Neural progenitor cell (in vitro differentiated cells): ENCODE measurements at regions not wholly inside any gene's neighbourhood (a gene's known extent, or its start where the extent isn't known, plus 50 kb on each side); places are given as distances from the start of the nearest gene placed in this dataset.

Experiments used
- DNase-seq: peaks from one replicate; pipeline ENCODE4 v3.0.0-alpha.2; 2016; ENCODE audit warnings: low spot score
- H2AFZ ChIP-seq: fragments of 200-600 bp; sonication (generic); replicated peaks from 2 replicates; pipeline ENCODE4 v1.6.1; 2016; ENCODE audit warnings: antibody characterized with exemption
- H3F3A ChIP-seq: fragments of 200-600 bp; sonication (generic); 2 replicates; pipeline ENCODE4 v1.6.1; 2016; ENCODE audit warnings: antibody characterized with exemption, low read depth
- H3K27ac ChIP-seq: fragments of 200-600 bp; sonication (generic); 2 replicates; pipeline ENCODE4 v1.5.1; 2016; ENCODE audit warnings: mild to moderate bottlenecking
- H3K27me3 ChIP-seq: fragments of 200-600 bp; sonication (generic); 2 replicates; pipeline ENCODE4 v1.6.1; 2016; ENCODE audit warnings: mild to moderate bottlenecking, moderate library complexity
- H3K36me3 ChIP-seq: fragments of 200-600 bp; sonication (generic); 2 replicates; pipeline ENCODE4 v1.5.1; 2016
- H3K4me1 ChIP-seq: fragments of 200-600 bp; sonication (generic); 2 replicates; pipeline ENCODE4 v1.6.1; 2016; ENCODE audit warnings: mixed run types
- H3K4me2 ChIP-seq: fragments of 200-600 bp; sonication (generic); 2 replicates; pipeline ENCODE4 v1.6.1; 2016
- H3K4me3 ChIP-seq: fragments of 200-600 bp; sonication (generic); 2 replicates; pipeline ENCODE4 v1.5.1; 2016
- H3K79me2 ChIP-seq: fragments of 200-600 bp; sonication (generic); 2 replicates; pipeline ENCODE4 v1.6.1; 2016; ENCODE audit warnings: low read depth
- H3K9ac ChIP-seq: fragments of 200-600 bp; sonication (generic); 2 replicates; pipeline ENCODE4 v1.6.1; 2016
- H3K9me3 ChIP-seq: fragments of 200-600 bp; sonication (generic); 2 replicates; pipeline ENCODE4 v1.5.1; 2016; ENCODE audit warnings: low read depth
- H4K20me1 ChIP-seq: fragments of 200-600 bp; sonication (generic); 2 replicates; pipeline ENCODE4 v1.6.1; 2016; ENCODE audit warnings: low read depth
- H3K27ac Mint-ChIP-seq: 3 replicates; pipeline ENCODE4 v1.8.0; 2021; ENCODE audit warnings: mixed read lengths
- H3K27me3 Mint-ChIP-seq: 2 replicates; pipeline ENCODE4 v1.8.0; 2022; ENCODE audit warnings: low read depth, mild to moderate bottlenecking, inconsistent platforms, moderate library complexity, mixed read lengths; ENCODE audit not compliant: insufficient read depth
- H3K36me3 Mint-ChIP-seq: 3 replicates; pipeline ENCODE4 v1.8.0; 2021; ENCODE audit warnings: mixed read lengths
- H3K4me1 Mint-ChIP-seq: 3 replicates; pipeline ENCODE4 v1.8.0; 2021; ENCODE audit warnings: mixed read lengths
- H3K4me3 Mint-ChIP-seq: 3 replicates; pipeline ENCODE4 v1.8.0; 2021; ENCODE audit warnings: mild to moderate bottlenecking, moderate library complexity, mixed read lengths
- H3K9me3 Mint-ChIP-seq: 3 replicates; pipeline ENCODE4 v1.8.0; 2020; ENCODE audit warnings: mixed read lengths
- CTCF ChIP-seq: fragments of 200-600 bp; sonication (generic); IDR thresholded peaks from 2 replicates; pipeline ENCODE4 v1.5.1; 2017; ENCODE audit warnings: antibody characterized with exemption, mild to moderate bottlenecking
- EZH2 ChIP-seq: fragments of 200-600 bp; sonication (generic); IDR thresholded peaks from 2 replicates; pipeline ENCODE4 v1.6.1; 2017; ENCODE audit warnings: antibody characterized with exemption, mild to moderate bottlenecking, moderate library complexity
- EZH2phosphoT487 ChIP-seq: fragments of 200-600 bp; sonication (generic); IDR thresholded peaks from 2 replicates; pipeline ENCODE4 v1.6.1; 2017; ENCODE audit warnings: antibody characterized with exemption

GRCh38 chr14:89481196-89481595, 64.2 kb upstream of the FOXN3 start:
- Histone ChIP-seq H3K36me3 (no peaks in the 10 kb centered on the region), H3K9me3 (no peaks in the 10 kb centered on the region), H3F3A (peaks cover 4% of the 10 kb centered on the region), H2AFZ (no peak overlapping the region), H3K27me3 (no peaks in the 10 kb centered on the region), H3K4me2 (no peak overlapping the region), H4K20me1 (no peaks in the 10 kb centered on the region), H3K4me1 (peaks cover 3% of the 10 kb centered on the region), H3K4me3 (no peak overlapping the region), H3K9ac (no peak overlapping the region), H3K79me2 (no peaks in the 10 kb centered on the region), H3K27ac (no peak overlapping the region)
- no peaks in the 10 kb centered on the region for H3K9me3 Mint-ChIP-seq
- no peak for TF ChIP-seq EZH2
- no peak for TF ChIP-seq EZH2phosphoT487
- no peak for TF ChIP-seq CTCF
- H3K4me3 Mint-ChIP-seq, result no peak overlapping the region
- no peak overlapping the region for H3K27ac Mint-ChIP-seq
- H3K36me3 Mint-ChIP-seq, result no peaks in the 10 kb centered on the region
- H3K27me3 Mint-ChIP-seq, result no peaks in the 10 kb centered on the region
- H3K4me1 Mint-ChIP-seq, result peaks cover 5% of the 10 kb centered on the region
- DNase-seq, result no peak

- no peak overlapping the region for H3K27ac Mint-ChIP-seq
- peaks cover 4% of the 10 kb centered on the region for H3F3A ChIP-seq
- H3K4me2 ChIP-seq, result no peak overlapping the region
- peaks cover 5% of the 10 kb centered on the region for H3K4me1 Mint-ChIP-seq
- no peaks in the 10 kb centered on the region for H4K20me1 ChIP-seq
- no peaks in the 10 kb centered on the region for H3K79me2 ChIP-seq
- H3K36me3 ChIP-seq, result no peaks in the 10 kb centered on the region
- H3K9me3 Mint-ChIP-seq, result no peaks in the 10 kb centered on the region
- no peak overlapping the region for H2AFZ ChIP-seq
- H3K9ac ChIP-seq, result no peak overlapping the region
- TF ChIP-seq EZH2phosphoT487 (no peak), EZH2 (no peak), CTCF (no peak)
- H3K4me3 ChIP-seq, result no peak overlapping the region
- DNase-seq, result no peak
- no peaks in the 10 kb centered on the region for H3K36me3 Mint-ChIP-seq
- H3K27me3 Mint-ChIP-seq, result no peaks in the 10 kb centered on the region
- H3K27ac ChIP-seq, result no peak overlapping the region
- H3K4me3 Mint-ChIP-seq, result no peak overlapping the region
- H3K27me3 ChIP-seq, result no peaks in the 10 kb centered on the region
- H3K4me1 ChIP-seq, result peaks cover 3% of the 10 kb centered on the region
- H3K9me3 ChIP-seq, result no peaks in the 10 kb centered on the region
These were observed 63.2 kb upstream of the FOXN3 start for GRCh38 chr14:89480278-89480677.

GRCh38 chr14:89479802-89480201, 62.8 kb upstream of the FOXN3 start:
- Histone ChIP-seq H3K4me3 (no peak overlapping the region), H3K27me3 (no peaks in the 10 kb centered on the region), H4K20me1 (no peaks in the 10 kb centered on the region), H3K4me2 (no peak overlapping the region), H2AFZ (no peak overlapping the region), H3K36me3 (no peaks in the 10 kb centered on the region), H3K9ac (no peak overlapping the region), H3K79me2 (no peaks in the 10 kb centered on the region), H3K9me3 (no peaks in the 10 kb centered on the region), H3F3A (peaks cover 4% of the 10 kb centered on the region), H3K27ac (no peak overlapping the region), H3K4me1 (peaks cover 3% of the 10 kb centered on the region)
- Mint-ChIP-seq H3K9me3 (no peaks in the 10 kb centered on the region), H3K4me1 (peaks cover 5% of the 10 kb centered on the region), H3K27me3 (no peaks in the 10 kb centered on the region), H3K36me3 (no peaks in the 10 kb centered on the region), H3K4me3 (no peak overlapping the region), H3K27ac (no peak overlapping the region)
- DNase-seq, result no peak
- no peak for TF ChIP-seq CTCF

DNA sequence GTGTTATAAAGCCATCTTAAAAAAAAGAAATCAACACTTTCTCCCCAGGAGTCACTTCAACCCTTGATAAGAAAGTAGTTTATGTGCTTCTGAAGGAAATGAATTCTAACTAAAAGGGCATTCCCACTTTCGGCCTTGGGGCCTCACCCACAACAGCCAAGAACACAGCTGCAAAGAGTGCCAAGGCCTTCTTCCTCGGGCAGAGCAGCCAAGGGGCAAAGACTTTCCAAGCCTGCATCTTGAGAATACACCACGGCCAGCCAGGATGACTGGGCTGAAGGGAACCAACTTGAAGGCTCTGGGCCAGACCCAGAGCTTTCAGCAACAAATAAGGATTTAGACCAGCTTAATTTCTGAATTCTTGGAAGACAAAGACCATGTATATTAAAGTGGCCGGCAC, 60.4 kb upstream of the FOXN3 start:
- no peaks in the 10 kb centered on the region for H3K79me2 ChIP-seq
- H3K27me3 ChIP-seq, result no peaks in the 10 kb centered on the region
- H3K4me2 ChIP-seq, result no peak overlapping the region
- peaks cover 3% of the 10 kb centered on the region for H3K4me1 ChIP-seq
- H3K9ac ChIP-seq, result no peak overlapping the region
- Mint-ChIP-seq H3K27me3 (peaks cover 2% of the 10 kb centered on the region), H3K4me1 (peaks cover 5% of the 10 kb centered on the region), H3K9me3 (no peaks in the 10 kb centered on the region), H3K36me3 (no peaks in the 10 kb centered on the region), H3K27ac (no peak overlapping the region), H3K4me3 (no peak overlapping the region)
- H2AFZ ChIP-seq, result no peak overlapping the region
- no peaks in the 10 kb centered on the region for H4K20me1 ChIP-seq
- no peak for DNase-seq
- no peak overlapping the region for H3K4me3 ChIP-seq
- TF ChIP-seq EZH2phosphoT487 (no peak), EZH2 (no peak), CTCF (no peak)
- peaks cover 4% of the 10 kb centered on the region for H3F3A ChIP-seq
- no peaks in the 10 kb centered on the region for H3K36me3 ChIP-seq
- no peak overlapping the region for H3K27ac ChIP-seq
- no peaks in the 10 kb centered on the region for H3K9me3 ChIP-seq
